HL-60 (cell line): ENCODE measurements at regions not wholly inside any gene's neighbourhood (a gene's known extent, or its start where the extent isn't known, plus 50 kb on each side); places are given as distances from the start of the nearest gene placed in this dataset.

ENCODE experiments used
- DNase-seq, 2 experiments: peaks; one replicate each; pipeline ENCODE4 v3.0.0-alpha.2; 2010 to 2020; ENCODE audit warnings: low read depth in 1 of 2, low spot score in 1 of 2
- H3K27ac ChIP-seq: fragments of 250-450 bp; sonication (Bioruptor Pico); replicated peaks from 2 replicates; pipeline ENCODE4 v1.5.1; 2020; ENCODE audit warnings: mild to moderate bottlenecking, moderate library complexity
- H3K27me3 ChIP-seq: fragments of 250-450 bp; sonication (Bioruptor Pico); 2 replicates; pipeline ENCODE4 v1.5.1; 2021; ENCODE audit warnings: mild to moderate bottlenecking, moderate library complexity; ENCODE audit not compliant: insufficient read depth, poor library complexity, severe bottlenecking
- H3K4me3 ChIP-seq: replicated peaks from 2 replicates; pipeline ENCODE4 v1.5.1; 2011; ENCODE audit warnings: mild to moderate bottlenecking, control low read depth, low read length; ENCODE audit not compliant: insufficient read depth
- CTCF ChIP-seq: IDR thresholded peaks from one replicate; pipeline ENCODE4 v1.5.1; 2011; ENCODE audit warnings: low read length, control low read depth, inconsistent platforms; ENCODE audit not compliant: insufficient read depth
- GABPA ChIP-seq: IDR thresholded peaks from 2 replicates; pipeline ENCODE4 v1.6.1; 2012; ENCODE audit warnings: low read depth
- POLR2AphosphoS5 ChIP-seq: IDR thresholded peaks from 2 replicates; pipeline ENCODE4 v1.6.1; 2012; ENCODE audit warnings: low read depth
- REST ChIP-seq: IDR thresholded peaks from 2 replicates; pipeline ENCODE4 v1.6.1; 2012; ENCODE audit warnings: low read depth; ENCODE audit not compliant: insufficient replicate concordance
- SPI1 ChIP-seq: IDR thresholded peaks from 2 replicates; pipeline ENCODE4 v1.6.1; 2012; ENCODE audit warnings: low read depth, mild to moderate bottlenecking, borderline replicate concordance

- TF ChIP-seq POLR2AphosphoS5 = no peak
- no peak for TF ChIP-seq REST
- TF ChIP-seq SPI1 = no peak
- TF ChIP-seq CTCF = no peak
- no peak for TF ChIP-seq GABPA
- Histone ChIP-seq H3K27me3 (no peaks in the 10 kb centered on the region), H3K27ac (no peak overlapping the region), H3K4me3 (no peak overlapping the region)
- DNase-seq = no peak
Measured at GRCh38 chr21:28325618-28326017, 667.1 kb downstream of the LTN1 start.

GRCh38 chr21:28324690-28325089, 668.0 kb downstream of the LTN1 start:
- H3K4me3 ChIP-seq = no peak overlapping the region
- TF ChIP-seq POLR2AphosphoS5 (no peak), SPI1 (no peak), REST (no peak), CTCF (no peak), GABPA (no peak)
- no peak for DNase-seq
- no peaks in the 10 kb centered on the region for H3K27me3 ChIP-seq
- no peak overlapping the region for H3K27ac ChIP-seq

- no peak overlapping the region for H3K4me3 ChIP-seq
- no peaks in the 10 kb centered on the region for H3K27me3 ChIP-seq
- H3K27ac ChIP-seq = no peak overlapping the region
- DNase-seq = no peak
- no peak for TF ChIP-seq CTCF
- TF ChIP-seq GABPA = no peak
- no peak for TF ChIP-seq POLR2AphosphoS5
- peak; percentile 42; the same call in 1 of the 2 replicates for TF ChIP-seq SPI1
- no peak for TF ChIP-seq REST
Measured at GRCh38 chr21:28317177-28317950, 675.3 kb downstream of the LTN1 start.
